Stimulated activated CD4-positive, alpha-beta T cell treated with anti-CD3 and anti-CD28 coated beads, TNF-alpha, amount 100 ng/mL, for 1 hour (primary cell): ENCODE measurements at regions not wholly inside any gene's neighbourhood (a gene's known extent, or its start where the extent isn't known, plus 50 kb on each side); places are given as distances from the start of the nearest gene placed in this dataset.
"Not testable (repeated sequence)": the region's sequence is repeated elsewhere in the genome, so short reads cannot be mapped to it uniquely, and the experiment has no call there.

Source experiments
- DNase-seq, 3 donors: peaks; one replicate each; pipeline ENCODE4 v3.0.0-alpha.2; 2020; ENCODE audit warnings: low read depth in 3 of 3, low spot score in 1 of 3

GRCh38 chr10:81722399-81722798 is 152.6 kb upstream of the NRG3 start:
- no peak for DNase-seq

GRCh38 chr10:81724431-81724830 is 150.6 kb upstream of the NRG3 start:
- no peak for DNase-seq

- no peak for DNase-seq
Observed at GRCh38 chr10:81725851-81726250, 149.1 kb upstream of the NRG3 start.

- DNase-seq = no peak
Observed at GRCh38 chr10:81728692-81729091, 146.3 kb upstream of the NRG3 start.

- DNase-seq = no peak
Observed at GRCh38 chr10:81730891-81731290, 144.1 kb upstream of the NRG3 start.

DNA sequence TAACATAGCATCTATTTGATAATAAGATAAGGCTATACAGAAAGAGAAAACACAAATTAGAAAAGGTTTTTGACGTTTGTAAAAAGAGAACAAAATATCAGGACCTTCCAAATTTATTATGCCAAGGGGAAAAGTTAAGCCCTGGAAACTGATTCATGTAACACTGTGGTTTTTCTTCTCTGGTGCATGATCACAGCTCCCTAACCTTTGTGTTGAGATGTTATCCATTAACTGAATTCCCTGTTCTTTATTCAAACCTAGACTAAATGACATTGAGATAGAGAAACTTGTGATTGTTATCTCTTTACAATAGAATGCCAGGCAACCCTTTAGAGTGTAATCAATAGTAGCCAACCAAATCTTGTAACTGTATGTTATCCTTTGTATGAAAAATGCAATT is 141.5 kb upstream of the NRG3 start:
- DNase-seq = no peak

GRCh38 chr10:81735167-81735566 is 139.8 kb upstream of the NRG3 start:
- DNase-seq = not testable (repeated sequence)

- no peak for DNase-seq
Observed at GRCh38 chr10:81759111-81759510, 115.9 kb upstream of the NRG3 start.

DNA sequence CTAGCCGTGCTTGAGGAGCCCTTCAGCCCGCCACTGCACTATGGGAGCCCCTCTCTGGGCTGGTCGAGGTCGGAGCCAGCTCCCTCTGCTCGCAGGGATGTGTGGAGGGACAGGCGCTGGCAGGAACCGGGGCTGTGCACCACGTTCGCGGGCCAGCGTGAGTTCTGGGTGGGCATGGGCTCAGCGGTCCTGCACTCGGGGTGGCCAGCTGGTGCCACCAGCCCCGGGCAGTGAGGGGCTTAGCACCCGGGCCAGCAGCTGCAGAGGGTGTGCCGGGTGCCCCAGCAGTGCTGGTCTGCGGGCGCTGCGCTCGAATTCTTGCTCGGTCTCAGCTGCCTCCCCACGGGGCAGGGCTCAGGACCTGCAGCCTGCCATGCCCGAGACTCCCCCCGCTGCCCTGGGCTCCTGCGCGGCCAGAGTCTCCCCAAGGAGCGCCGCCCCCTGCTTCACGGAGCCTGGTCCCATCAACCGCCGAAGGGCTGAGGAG is 90.8 kb upstream of the NRG3 start:
- no peak for DNase-seq

GRCh38 chr10:81792729-81793128 is 82.3 kb upstream of the NRG3 start:
- DNase-seq = no peak

GRCh38 chr10:81806842-81807241 is 68.2 kb upstream of the NRG3 start:
- DNase-seq = no peak

DNA sequence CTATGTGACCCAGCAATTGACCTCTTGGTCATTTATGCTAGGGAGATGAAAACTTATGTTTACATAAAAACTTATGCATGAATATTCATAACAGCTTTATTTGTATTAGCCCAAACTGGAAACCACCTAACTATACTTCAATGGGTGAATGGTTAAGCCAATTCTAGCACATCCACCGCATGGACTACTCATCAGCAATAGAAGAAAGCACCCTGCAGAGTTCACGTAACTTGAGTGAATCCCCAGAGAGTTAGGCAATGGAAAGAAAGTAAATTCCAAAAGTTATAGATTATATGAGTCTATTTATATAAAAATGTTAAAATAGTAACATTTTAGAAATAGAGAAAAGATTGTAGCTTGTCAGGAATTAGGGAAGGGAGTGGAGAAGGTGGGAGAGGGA is 60.2 kb upstream of the NRG3 start:
- no peak for DNase-seq

GRCh38 chr10:81817596-81818170 is 57.3 kb upstream of the NRG3 start:
- DNase-seq = no peak

DNA sequence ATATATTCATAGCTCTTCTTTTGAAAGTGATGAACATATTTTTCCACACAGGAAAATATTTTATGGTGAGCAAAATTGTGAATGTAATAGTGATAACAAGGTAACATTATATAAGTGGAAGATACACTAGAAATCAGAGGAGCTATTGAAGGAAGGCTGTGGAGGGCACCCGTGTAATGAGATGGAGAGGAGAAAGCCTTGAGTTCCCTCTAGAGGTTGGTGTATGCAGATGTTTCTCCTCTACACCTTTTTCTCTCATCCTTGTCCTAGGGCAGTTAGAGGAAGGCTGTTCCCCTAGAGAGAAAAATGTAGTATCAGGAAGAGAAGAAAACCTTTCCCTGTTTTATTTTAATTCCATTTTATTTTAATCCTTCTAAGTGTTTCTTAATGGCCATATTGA is 54.6 kb upstream of the NRG3 start:
- no peak for DNase-seq
